ENCODE measurements at regions not wholly inside any gene's neighbourhood (a gene's known extent, or its start where the extent isn't known, plus 50 kb on each side); places are given as distances from the start of the nearest gene placed in this dataset.

DNA sequence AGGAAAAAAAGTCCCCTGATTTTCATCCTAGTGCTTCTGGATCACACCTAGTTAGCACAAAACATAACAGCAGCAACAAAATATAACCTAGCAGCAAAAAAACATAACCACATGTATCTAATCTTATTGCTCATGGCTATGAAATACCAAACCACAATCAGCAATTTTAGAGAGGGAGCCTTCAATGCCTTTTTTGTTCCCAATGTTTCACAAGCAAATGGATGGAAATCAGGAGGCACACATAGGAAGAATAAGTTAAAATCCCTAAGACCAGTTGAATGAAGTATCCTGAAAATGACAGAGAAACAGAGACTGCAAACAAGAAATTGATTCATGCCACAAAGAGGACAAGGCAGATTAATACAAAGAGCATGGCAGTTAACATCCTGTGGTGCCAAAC, 361.6 kb downstream of the GPM6A start:
- TF ChIP-seq, protein P1, sequence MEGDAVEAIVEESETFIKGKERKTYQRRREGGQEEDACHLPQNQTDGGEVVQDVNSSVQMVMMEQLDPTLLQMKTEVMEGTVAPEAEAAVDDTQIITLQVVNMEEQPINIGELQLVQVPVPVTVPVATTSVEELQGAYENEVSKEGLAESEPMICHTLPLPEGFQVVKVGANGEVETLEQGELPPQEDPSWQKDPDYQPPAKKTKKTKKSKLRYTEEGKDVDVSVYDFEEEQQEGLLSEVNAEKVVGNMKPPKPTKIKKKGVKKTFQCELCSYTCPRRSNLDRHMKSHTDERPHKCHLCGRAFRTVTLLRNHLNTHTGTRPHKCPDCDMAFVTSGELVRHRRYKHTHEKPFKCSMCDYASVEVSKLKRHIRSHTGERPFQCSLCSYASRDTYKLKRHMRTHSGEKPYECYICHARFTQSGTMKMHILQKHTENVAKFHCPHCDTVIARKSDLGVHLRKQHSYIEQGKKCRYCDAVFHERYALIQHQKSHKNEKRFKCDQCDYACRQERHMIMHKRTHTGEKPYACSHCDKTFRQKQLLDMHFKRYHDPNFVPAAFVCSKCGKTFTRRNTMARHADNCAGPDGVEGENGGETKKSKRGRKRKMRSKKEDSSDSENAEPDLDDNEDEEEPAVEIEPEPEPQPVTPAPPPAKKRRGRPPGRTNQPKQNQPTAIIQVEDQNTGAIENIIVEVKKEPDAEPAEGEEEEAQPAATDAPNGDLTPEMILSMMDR (conservative IDR thresholded peaks at IDR 0.05; ENCODE audit: low read depth, low read length), result no peak
- no peak overlapping the region for H3K4me3 ChIP-seq (ENCODE audit: low read depth, low read length)
- no peak for DNase-seq (ENCODE audit: low read depth)

DNA sequence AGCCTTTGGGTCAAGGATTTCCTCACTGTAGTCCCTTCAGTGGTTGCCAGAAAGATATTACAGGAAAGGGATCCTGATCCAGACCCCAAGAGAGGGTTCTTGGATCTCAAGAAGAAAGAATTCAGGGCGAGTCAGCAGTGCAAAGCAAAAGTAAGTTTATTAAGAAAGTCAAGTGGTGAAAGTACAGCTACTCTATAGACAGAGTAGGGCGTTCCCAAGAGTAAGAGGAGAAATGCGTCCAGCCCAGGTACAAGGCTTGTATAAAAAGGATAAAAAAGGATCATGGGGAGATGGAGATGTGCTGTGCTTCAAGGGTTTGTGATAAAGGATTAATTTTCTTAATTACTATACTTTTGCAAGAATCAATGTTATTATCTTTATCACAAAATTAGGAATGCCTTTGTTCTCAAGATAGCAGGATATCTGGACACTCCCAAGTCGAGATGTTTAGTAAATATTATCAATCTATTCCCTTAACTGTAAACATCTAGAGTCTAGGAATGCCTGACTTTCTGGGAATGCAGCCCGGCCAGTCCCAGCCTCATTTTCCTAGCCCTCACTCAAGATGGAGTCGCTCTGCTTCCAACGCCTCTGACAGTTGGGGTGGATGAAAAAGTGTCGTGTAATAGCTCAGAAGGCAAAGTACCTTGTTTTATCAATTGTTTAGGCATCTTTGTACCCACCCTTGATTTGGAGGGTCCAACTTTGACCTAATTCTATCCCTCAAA, 360.7 kb downstream of the GPM6A start:
- no peak overlapping the region for H3K4me3 ChIP-seq (ENCODE audit: low read depth, low read length)
- DNase-seq (ENCODE audit: low read depth), result no peak
- TF ChIP-seq, protein P1 (conservative IDR thresholded peaks at IDR 0.05; ENCODE audit: low read depth, low read length), result no peak

DNA sequence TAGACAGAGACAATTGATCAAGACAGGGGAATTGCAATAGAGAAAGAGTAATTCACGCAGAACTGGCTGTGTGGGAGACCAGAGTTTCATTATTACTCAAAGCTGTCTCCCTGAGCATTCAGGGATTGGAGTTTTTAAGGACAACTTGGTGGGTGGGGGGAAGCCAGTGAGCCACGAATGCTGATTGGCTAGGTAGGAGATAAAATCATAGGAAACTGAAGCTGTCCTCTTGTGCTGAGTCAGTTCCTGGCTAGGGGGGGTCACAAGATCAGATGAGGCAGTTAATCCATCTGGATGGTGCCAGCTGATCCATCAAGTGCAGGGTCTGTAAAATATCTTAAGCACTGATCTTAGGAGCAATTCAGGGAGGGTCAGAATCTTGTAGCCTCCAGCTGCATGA, 358.6 kb downstream of the GPM6A start:
- TF ChIP-seq, protein P1 (conservative IDR thresholded peaks at IDR 0.05; ENCODE audit: low read depth, low read length), result no peak
- no peak overlapping the region for H3K4me3 ChIP-seq (ENCODE audit: low read depth, low read length)
- peak; percentile 13 for DNase-seq (ENCODE audit: low read depth)

DNA sequence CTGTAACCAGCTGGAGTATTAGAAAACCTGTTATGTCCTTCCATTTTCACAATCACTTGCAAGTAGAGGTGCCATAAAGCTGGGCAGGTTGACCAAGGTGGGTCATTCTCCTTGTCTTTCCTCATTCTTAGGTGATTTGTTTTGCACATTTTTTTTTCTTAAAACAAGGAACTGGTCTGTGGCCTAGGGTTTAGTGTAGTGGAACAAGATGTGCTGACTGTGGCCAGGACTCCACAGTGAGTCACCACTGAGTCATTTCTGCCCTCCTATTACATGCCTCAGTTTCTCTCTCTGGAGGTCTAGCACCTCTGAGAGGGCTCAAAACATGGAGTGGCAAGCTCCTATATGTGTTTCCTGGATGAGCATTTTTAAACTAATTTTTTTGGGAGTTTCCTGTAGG, 355.9 kb downstream of the GPM6A start:
- H3K4me3 ChIP-seq (ENCODE audit: low read depth, low read length), result no peak overlapping the region
- TF ChIP-seq, protein P1 (conservative IDR thresholded peaks at IDR 0.05; ENCODE audit: low read depth, low read length), result no peak

DNA sequence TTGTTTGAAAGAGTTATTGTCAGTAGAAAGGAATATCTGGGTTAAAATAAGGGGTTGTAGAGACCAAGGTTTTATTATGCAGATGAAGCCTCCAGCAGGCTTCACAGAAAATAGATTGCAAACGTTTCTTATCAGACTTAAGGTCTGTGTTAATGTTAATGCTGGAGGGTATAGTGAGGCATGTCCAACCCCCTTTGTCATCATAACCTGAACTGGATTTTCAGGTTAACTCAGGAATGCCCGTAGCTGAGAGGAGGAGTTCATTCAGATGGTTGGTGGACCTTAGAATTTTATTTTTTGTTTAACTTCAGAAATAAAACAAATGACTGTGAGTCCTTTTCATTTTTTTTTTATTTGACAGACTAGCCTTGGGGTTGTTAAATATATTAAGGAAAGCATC, 354.1 kb downstream of the GPM6A start:
- no peak overlapping the region for H3K4me3 ChIP-seq (ENCODE audit: low read depth, low read length)
- TF ChIP-seq, protein P1 (conservative IDR thresholded peaks at IDR 0.05; ENCODE audit: low read depth, low read length), result no peak
- DNase-seq (ENCODE audit: low read depth), result no peak

More for the DNA sequence above, 355.9 kb downstream of the GPM6A start:
- peak; percentile 34 for DNase-seq (ENCODE audit: low read depth)

DNA sequence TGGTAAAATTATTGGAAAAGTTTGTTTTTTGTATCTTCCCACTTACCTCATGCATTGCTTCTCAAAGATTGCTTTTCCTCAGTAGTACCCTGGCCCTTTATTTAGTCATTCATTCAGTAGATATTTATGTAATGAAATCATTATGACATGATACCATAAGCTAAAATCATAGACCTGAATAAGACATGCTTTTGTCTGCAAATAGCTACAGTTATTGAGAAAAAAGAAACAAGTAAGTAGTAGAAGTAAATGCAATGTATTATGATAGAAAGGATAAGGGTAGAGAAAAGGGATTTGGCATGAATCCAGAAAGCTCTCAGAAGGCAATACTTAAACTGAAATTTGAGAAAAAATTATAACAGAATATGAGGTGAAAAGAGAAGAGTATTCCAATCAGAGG, 352.5 kb downstream of the GPM6A start:
- peak; percentile 55 for DNase-seq (ENCODE audit: low read depth)
- H3K4me3 ChIP-seq (ENCODE audit: low read depth, low read length), result no peak overlapping the region
- TF ChIP-seq, protein P1 (conservative IDR thresholded peaks at IDR 0.05; ENCODE audit: low read depth, low read length), result no peak

DNA sequence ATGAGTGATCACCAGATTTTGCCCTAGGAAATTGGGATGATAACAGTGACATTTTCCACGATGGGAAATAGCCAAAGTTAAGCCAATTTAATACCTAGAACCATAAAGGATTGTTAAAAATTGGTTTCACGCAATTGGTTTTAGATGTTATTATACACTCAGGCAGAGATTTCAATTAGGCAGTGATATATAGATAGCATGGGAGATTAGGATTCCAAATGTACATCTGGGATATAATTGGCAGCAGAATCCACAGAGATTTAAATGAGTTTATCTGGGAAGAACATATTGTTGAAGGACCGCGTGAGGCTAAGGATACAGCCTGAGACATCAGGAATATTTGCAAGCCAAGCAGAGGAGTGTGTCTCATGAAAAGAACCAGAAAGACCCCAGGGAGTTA, 351.6 kb downstream of the GPM6A start:
- no peak overlapping the region for H3K4me3 ChIP-seq (ENCODE audit: low read depth, low read length)
- no peak for DNase-seq (ENCODE audit: low read depth)
- TF ChIP-seq, protein P1 (conservative IDR thresholded peaks at IDR 0.05; ENCODE audit: low read depth, low read length), result no peak
